HEK293 (cell line): ENCODE measurements at regions not wholly inside any gene's neighbourhood (a gene's known extent, or its start where the extent isn't known, plus 50 kb on each side); places are given as distances from the start of the nearest gene placed in this dataset.

Experiments
- CTCF ChIA-PET: fragments of 350-600 bp; formaldehyde crosslinking; extraction: SDS; loops from one replicate; lab custom pipeline; 2021; ENCODE audit warnings: antibody characterized with exemption; lab: Yijun Ruan, JAX
- POLR2A ChIA-PET: fragments of 300-600 bp; formaldehyde crosslinking; extraction: SDS; loops from one replicate; lab custom pipeline; 2020; ENCODE audit warnings: antibody characterized with exemption, inconsistent platforms; lab: Yijun Ruan, JAX
- H3K27ac ChIP-seq: fragments of 200-500 bp; sonication (Bioruptor generic); 2 replicates; pipeline ENCODE4 v1.5.1; 2014; ENCODE audit warnings: low read depth, low read length, control low read depth, inconsistent platforms; ENCODE audit errors: extremely low read depth
- H3K36me3 ChIP-seq, 2 experiments: fragments of 200-500 bp in 1 of 2; sonication (Bioruptor generic) in 1 of 2; 1 replicate in 1 of 2; 2 replicates in 1 of 2; pipeline ENCODE4 v1.5.1; 2014 to 2017; ENCODE audit warnings: inconsistent platforms in 2 of 2, low read length in 2 of 2; ENCODE audit not compliant: control insufficient read depth in 2 of 2, insufficient read depth in 1 of 2
- H3K4me1 ChIP-seq: fragments of 200-500 bp; sonication (Bioruptor generic); 2 replicates; pipeline ENCODE4 v1.5.1; 2014; ENCODE audit warnings: mild to moderate bottlenecking, low read length, inconsistent platforms; ENCODE audit not compliant: control insufficient read depth, insufficient read depth
- H3K4me3 ChIP-seq: 2 replicates; pipeline ENCODE4 v1.5.1; 2011; ENCODE audit warnings: low read depth, mild to moderate bottlenecking, control low read depth, low read length, moderate library complexity
- H3K9me3 ChIP-seq: fragments of 200-500 bp; sonication (Bioruptor generic); 2 replicates; pipeline ENCODE4 v1.5.1; 2014; ENCODE audit warnings: low read depth, low read length, inconsistent platforms; ENCODE audit not compliant: control insufficient read depth, insufficient read depth
- FEZF1 ChIP-seq: fragments of 450-650 bp; formaldehyde crosslinking; IDR thresholded peaks from 2 replicates; pipeline ENCODE4 v1.5.1; 2016; ENCODE audit warnings: missing biosample characterization, missing genetic modification characterization
- GFI1B ChIP-seq: fragments of 450-650 bp; formaldehyde crosslinking; IDR thresholded peaks from 2 replicates; pipeline ENCODE4 v1.5.1; 2016; ENCODE audit warnings: missing biosample characterization, missing genetic modification characterization
- HOXC10 ChIP-seq: sonication (generic); formaldehyde crosslinking; IDR thresholded peaks from 2 replicates; pipeline ENCODE4 v1.8.1; 2023; ENCODE audit warnings: mild to moderate bottlenecking, missing genetic modification reagents
- IKZF3 ChIP-seq: fragments of 450-650 bp; IDR thresholded peaks from 2 replicates; pipeline ENCODE4 v1.5.0; 2018; ENCODE audit warnings: missing biosample characterization, mild to moderate bottlenecking, missing genetic modification characterization, moderate library complexity
- KLF10 ChIP-seq: fragments of 450-650 bp; IDR thresholded peaks from 2 replicates; pipeline ENCODE4 v1.5.1; 2018; ENCODE audit warnings: missing biosample characterization, mild to moderate bottlenecking, missing genetic modification characterization
- KLF9 ChIP-seq: fragments of 450-650 bp; formaldehyde crosslinking; IDR thresholded peaks from 2 replicates; pipeline ENCODE4 v1.5.1; 2016; ENCODE audit warnings: missing biosample characterization, missing genetic modification characterization, low read depth
- MZF1 ChIP-seq: fragments of 450-650 bp; formaldehyde crosslinking; IDR thresholded peaks from 2 replicates; pipeline ENCODE4 v1.5.1; 2017; ENCODE audit warnings: missing biosample characterization, missing genetic modification characterization, borderline replicate concordance
- SCRT2 ChIP-seq: fragments of 450-650 bp; formaldehyde crosslinking; IDR thresholded peaks from 2 replicates; pipeline ENCODE4 v1.5.1; 2016; ENCODE audit warnings: missing biosample characterization, missing genetic modification characterization
- SP7 ChIP-seq: fragments of 450-650 bp; formaldehyde crosslinking; IDR thresholded peaks from 2 replicates; pipeline ENCODE4 v1.5.1; 2016; ENCODE audit warnings: missing biosample characterization, missing genetic modification characterization
- ZFHX2 ChIP-seq: fragments of 450-650 bp; formaldehyde crosslinking; conservative IDR thresholded peaks from 2 replicates; pipeline ENCODE4 v1.5.1; 2016; ENCODE audit warnings: missing biosample characterization, missing genetic modification characterization
- ZFP3 ChIP-seq: fragments of 450-650 bp; formaldehyde crosslinking; IDR thresholded peaks from 2 replicates; pipeline ENCODE4 v1.5.1; 2016; ENCODE audit warnings: low read depth, missing biosample characterization, missing genetic modification characterization
- ZNF132 ChIP-seq: fragments of 450-650 bp; formaldehyde crosslinking; IDR thresholded peaks from 2 replicates; pipeline ENCODE4 v1.5.1; 2017; ENCODE audit warnings: missing biosample characterization, missing genetic modification characterization, borderline replicate concordance
- ZNF138 ChIP-seq: fragments of 450-650 bp; formaldehyde crosslinking; IDR thresholded peaks from 2 replicates; pipeline ENCODE4 v1.5.1; 2016; ENCODE audit warnings: missing biosample characterization, missing genetic modification characterization, borderline replicate concordance
- ZNF140 ChIP-seq: fragments of 450-650 bp; formaldehyde crosslinking; IDR thresholded peaks from 2 replicates; pipeline ENCODE4 v1.5.1; 2016; ENCODE audit warnings: missing biosample characterization, missing genetic modification characterization
- ZNF23 ChIP-seq: fragments of 450-650 bp; formaldehyde crosslinking; IDR thresholded peaks from 2 replicates; pipeline ENCODE4 v1.5.1; 2016; ENCODE audit warnings: missing biosample characterization, missing genetic modification characterization, borderline replicate concordance
- ZNF248 ChIP-seq: fragments of 450-650 bp; formaldehyde crosslinking; IDR thresholded peaks from 2 replicates; pipeline ENCODE4 v1.5.1; 2017; ENCODE audit warnings: missing biosample characterization, missing genetic modification characterization
- ZNF366 ChIP-seq: fragments of 450-650 bp; formaldehyde crosslinking; conservative IDR thresholded peaks from 2 replicates; pipeline ENCODE4 v1.5.1; 2016; ENCODE audit warnings: missing biosample characterization, missing genetic modification characterization
- ZNF530 ChIP-seq: fragments of 450-650 bp; formaldehyde crosslinking; IDR thresholded peaks from 2 replicates; pipeline ENCODE4 v1.5.1; 2016; ENCODE audit warnings: low read depth, missing biosample characterization, missing genetic modification characterization
- ZNF549 ChIP-seq: fragments of 450-650 bp; IDR thresholded peaks from 2 replicates; pipeline ENCODE4 v1.5.1; 2018; ENCODE audit warnings: missing biosample characterization, missing genetic modification characterization, mild to moderate bottlenecking, inconsistent platforms, moderate library complexity
- ZNF670 ChIP-seq: fragments of 450-650 bp; formaldehyde crosslinking; IDR thresholded peaks from 2 replicates; pipeline ENCODE4 v1.5.1; 2016; ENCODE audit warnings: missing biosample characterization, missing genetic modification characterization, low read depth
- ZNF777 ChIP-seq: fragments of 450-650 bp; formaldehyde crosslinking; IDR thresholded peaks from 2 replicates; pipeline ENCODE4 v1.5.1; 2017; ENCODE audit warnings: missing biosample characterization, missing genetic modification characterization, borderline replicate concordance
- ZNF843 ChIP-seq: fragments of 450-650 bp; formaldehyde crosslinking; IDR thresholded peaks from 2 replicates; pipeline ENCODE4 v1.5.1; 2016; ENCODE audit warnings: missing biosample characterization, missing genetic modification characterization
- TF ChIP-seq, protein P1 (sequence below): fragments of 450-650 bp; formaldehyde crosslinking; IDR thresholded peaks from 2 replicates; pipeline ENCODE4 v1.5.1; 2017; ENCODE audit warnings: missing biosample characterization, missing genetic modification characterization

DNA sequence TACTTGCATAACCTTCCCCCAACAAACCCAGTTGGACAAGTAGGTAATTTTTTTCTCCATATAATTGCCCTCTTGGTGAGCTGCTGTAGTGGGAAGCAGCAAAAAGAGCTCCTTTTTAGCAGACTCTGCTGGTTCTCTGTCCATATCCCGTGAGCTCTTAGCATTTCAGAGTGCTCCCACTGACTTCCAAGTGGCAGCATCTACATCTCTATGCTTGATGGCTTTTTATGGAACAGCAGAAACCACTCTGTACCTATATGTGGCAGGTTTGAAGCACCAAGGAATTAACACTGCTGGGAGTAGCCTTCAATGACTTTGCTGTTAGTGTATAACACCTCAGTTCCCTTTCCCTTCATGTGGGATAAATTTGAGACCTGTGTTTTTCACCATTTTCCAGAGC lies 168.4 kb upstream of the NHS start:
- POLR2A ChIA-PET: no interaction called here
- TF ChIP-seq MZF1 (tag by site-specific recombination) (no peak), ZNF549 (no peak)
- no peaks in the 10 kb centered on the region for H3K4me1 ChIP-seq
- no peaks in the 10 kb centered on the region for H3K9me3 ChIP-seq
- H3K27ac ChIP-seq: no peak overlapping the region
- H3K36me3 ChIP-seq: no peaks in the 10 kb centered on the region
- no peak overlapping the region for H3K4me3 ChIP-seq
- CTCF ChIA-PET: no interaction called here

DNA sequence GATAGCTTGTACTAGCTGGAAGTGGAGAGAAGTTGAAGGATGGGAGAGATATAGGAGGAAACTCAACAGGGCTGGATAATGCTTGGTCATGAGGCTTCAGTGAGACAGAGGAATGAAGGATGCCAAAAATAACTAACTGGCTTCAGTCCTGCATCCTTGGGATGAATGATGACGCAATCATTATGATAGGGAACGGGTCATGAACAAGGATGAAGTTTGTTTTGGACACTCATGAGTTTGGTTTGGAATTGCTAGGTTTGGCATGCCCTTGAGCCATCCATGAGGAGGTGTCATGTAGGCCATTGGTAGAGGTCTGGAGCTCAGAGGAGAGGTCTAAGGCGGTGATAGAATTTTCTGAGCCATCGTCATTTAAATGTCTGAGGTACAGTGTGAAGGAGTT lies 160.0 kb upstream of the NHS start:
- Histone ChIP-seq H3K9me3 (no peaks in the 10 kb centered on the region; the same call in 1 of the 2 replicates), H3K27ac (no peak overlapping the region), H3K36me3 (no peaks in the 10 kb centered on the region), H3K4me1 (no peaks in the 10 kb centered on the region), H3K4me3 (no peak overlapping the region)
- ChIA-PET POLR2A (interaction anchor here (0.6 kb wide), 1 partner anchor 465 kb away, joined by 3 read pairs; no protein-coding TSS in a partner anchor), CTCF (interaction anchor here (0.6 to 1.3 kb wide), 2 partner anchors 27 to 184 kb away, joined by 3 read pairs; no protein-coding TSS in a partner anchor)
- TF ChIP-seq ZNF777 (no peak), ZFP3 (tag by site-specific recombination) (no peak), KLF10 (tag by site-specific recombination) (no peak)

DNA sequence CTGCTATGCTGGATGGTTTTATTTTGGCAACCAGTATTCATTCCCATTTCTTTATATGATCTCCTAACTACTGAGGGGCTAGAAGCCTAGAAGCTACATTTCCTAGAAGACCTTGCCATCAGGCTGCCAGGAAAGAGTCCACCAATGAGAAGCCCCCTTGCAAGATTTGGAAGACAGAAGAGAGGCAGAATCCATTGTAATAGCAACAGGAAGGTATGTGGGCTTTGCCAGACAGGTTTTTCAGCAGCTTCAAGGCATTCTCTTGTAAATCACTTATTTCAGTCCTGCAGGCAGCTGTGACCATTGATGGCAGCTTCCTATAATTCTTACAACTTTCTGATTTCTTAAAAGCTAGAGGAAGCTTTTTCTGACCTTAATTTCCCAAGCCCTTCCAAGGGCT lies 148.3 kb upstream of the NHS start:
- H3K27ac ChIP-seq: no peak overlapping the region
- H3K4me3 ChIP-seq: no peak overlapping the region
- H3K36me3 ChIP-seq: no peaks in the 10 kb centered on the region
- CTCF ChIA-PET: interaction anchor here (0.6 to 1.0 kb wide), 2 partner anchors 106 to 485 kb away, joined by 3 to 4 read pairs; no protein-coding TSS in a partner anchor
- no peaks in the 10 kb centered on the region for H3K4me1 ChIP-seq
- TF ChIP-seq ZNF366 (tag by site-specific recombination) (no peak), HOXC10 (no peak), KLF10 (tag by site-specific recombination) (no peak), ZNF248 (tag by site-specific recombination) (no peak), ZNF132 (tag by site-specific recombination) (no peak), ZFHX2 (tag by site-specific recombination) (no peak), ZNF23 (no peak), FEZF1 (no peak), ZNF138 (tag by site-specific recombination) (no peak), SCRT2 (tag by site-specific recombination) (no peak), ZNF843 (no peak), ZNF670 (tag by site-specific recombination) (no peak), GFI1B (tag by site-specific recombination) (no peak), ZNF140 (tag by site-specific recombination) (no peak), KLF9 (tag by site-specific recombination) (no peak), IKZF3 (tag by site-specific recombination) (no peak), SP7 (tag by site-specific recombination) (no peak), ZNF530 (no peak)
- TF ChIP-seq, protein P1, sequence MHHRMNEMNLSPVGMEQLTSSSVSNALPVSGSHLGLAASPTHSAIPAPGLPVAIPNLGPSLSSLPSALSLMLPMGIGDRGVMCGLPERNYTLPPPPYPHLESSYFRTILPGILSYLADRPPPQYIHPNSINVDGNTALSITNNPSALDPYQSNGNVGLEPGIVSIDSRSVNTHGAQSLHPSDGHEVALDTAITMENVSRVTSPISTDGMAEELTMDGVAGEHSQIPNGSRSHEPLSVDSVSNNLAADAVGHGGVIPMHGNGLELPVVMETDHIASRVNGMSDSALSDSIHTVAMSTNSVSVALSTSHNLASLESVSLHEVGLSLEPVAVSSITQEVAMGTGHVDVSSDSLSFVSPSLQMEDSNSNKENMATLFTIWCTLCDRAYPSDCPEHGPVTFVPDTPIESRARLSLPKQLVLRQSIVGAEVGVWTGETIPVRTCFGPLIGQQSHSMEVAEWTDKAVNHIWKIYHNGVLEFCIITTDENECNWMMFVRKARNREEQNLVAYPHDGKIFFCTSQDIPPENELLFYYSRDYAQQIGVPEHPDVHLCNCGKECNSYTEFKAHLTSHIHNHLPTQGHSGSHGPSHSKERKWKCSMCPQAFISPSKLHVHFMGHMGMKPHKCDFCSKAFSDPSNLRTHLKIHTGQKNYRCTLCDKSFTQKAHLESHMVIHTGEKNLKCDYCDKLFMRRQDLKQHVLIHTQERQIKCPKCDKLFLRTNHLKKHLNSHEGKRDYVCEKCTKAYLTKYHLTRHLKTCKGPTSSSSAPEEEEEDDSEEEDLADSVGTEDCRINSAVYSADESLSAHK (tag by site-specific recombination): no peak
- POLR2A ChIA-PET: no interaction called here
- H3K9me3 ChIP-seq: no peaks in the 10 kb centered on the region
